ENCODE measurements at regions not wholly inside any gene's neighbourhood (a gene's known extent, or its start where the extent isn't known, plus 50 kb on each side); places are given as distances from the start of the nearest gene placed in this dataset.
"Not testable (repeated sequence)": the region's sequence is repeated elsewhere in the genome, so short reads cannot be mapped to it uniquely, and the experiment has no call there.

GRCh38 chr14:66231820-66232219 lies 254.4 kb upstream of the CCDC196 start:
- peak; percentile 36 for DNase-seq

GRCh38 chr14:66233591-66233990 lies 252.6 kb upstream of the CCDC196 start:
- no peak for DNase-seq

- DNase-seq: no peak
Measured at GRCh38 chr14:66234411-66234810, 251.8 kb upstream of the CCDC196 start.

- DNase-seq: no peak
Measured at GRCh38 chr14:66237741-66238140, 248.4 kb upstream of the CCDC196 start.

- no peak for DNase-seq
Measured at GRCh38 chr14:66238969-66239368, 247.2 kb upstream of the CCDC196 start.

- DNase-seq: no peak
Measured at GRCh38 chr14:66239589-66239988, 246.6 kb upstream of the CCDC196 start.

- no peak for DNase-seq
Measured at GRCh38 chr14:66240105-66240504, 246.1 kb upstream of the CCDC196 start.

GRCh38 chr14:66242001-66242400 lies 244.2 kb upstream of the CCDC196 start:
- DNase-seq: no peak

- no peak for DNase-seq
Measured at GRCh38 chr14:66244834-66245233, 241.3 kb upstream of the CCDC196 start.

GRCh38 chr14:66247662-66248193 lies 238.4 kb upstream of the CCDC196 start:
- no peak for DNase-seq

- DNase-seq: no peak
Measured at GRCh38 chr14:66248256-66248655, 237.9 kb upstream of the CCDC196 start.

GRCh38 chr14:66249544-66249943 lies 236.6 kb upstream of the CCDC196 start:
- no peak for DNase-seq

- DNase-seq: no peak
Measured at GRCh38 chr14:66254038-66254437, 232.1 kb upstream of the CCDC196 start.

GRCh38 chr14:66268802-66269334 lies 217.3 kb upstream of the CCDC196 start:
- no peak for DNase-seq

- DNase-seq: no peak
Measured at GRCh38 chr14:66272221-66272620, 213.9 kb upstream of the CCDC196 start.

- no peak for DNase-seq
Measured at GRCh38 chr14:66273261-66273832, 212.8 kb upstream of the CCDC196 start.

GRCh38 chr14:66278418-66278817 lies 207.8 kb upstream of the CCDC196 start:
- not testable (repeated sequence) for DNase-seq

- DNase-seq: no peak
Measured at GRCh38 chr14:66281036-66281776, 205.0 kb upstream of the CCDC196 start.

- DNase-seq: no peak
Measured at GRCh38 chr14:66284346-66284745, 201.8 kb upstream of the CCDC196 start.

- no peak for DNase-seq
Measured at GRCh38 chr14:66288511-66288910, 197.7 kb upstream of the CCDC196 start.

- DNase-seq: no peak
Measured at GRCh38 chr14:66291756-66292155, 194.4 kb upstream of the CCDC196 start.

- no peak for DNase-seq
Measured at GRCh38 chr14:66293533-66294105, 192.6 kb upstream of the CCDC196 start.

- no peak for DNase-seq
Measured at GRCh38 chr14:66295386-66295785, 190.8 kb upstream of the CCDC196 start.

- DNase-seq: no peak
Measured at GRCh38 chr14:66300886-66301285, 185.3 kb upstream of the CCDC196 start.

Measured in left hindlimb (tissue), 1 donor.